H1 (cell line): ENCODE measurements at regions not wholly inside any gene's neighbourhood (a gene's known extent, or its start where the extent isn't known, plus 50 kb on each side); places are given as distances from the start of the nearest gene placed in this dataset.

Experiments
- CEBPB ChIP-seq: IDR thresholded peaks from 2 replicates; pipeline ENCODE4 v1.6.1; 2012; ENCODE audit warnings: low read depth, low read length
- EGR1 ChIP-seq: IDR thresholded peaks from 2 replicates; pipeline ENCODE4 v1.6.1; 2011; ENCODE audit warnings: low read depth, low read length, borderline replicate concordance
- NANOG ChIP-seq: IDR thresholded peaks from 2 replicates; pipeline ENCODE4 v1.6.1; 2011; ENCODE audit warnings: low read length, low read depth, mild to moderate bottlenecking, inconsistent platforms; ENCODE audit not compliant: insufficient read depth, poor library complexity, severe bottlenecking
- POLR2AphosphoS5 ChIP-seq: IDR thresholded peaks from 2 replicates; pipeline ENCODE4 v1.6.1; 2011; ENCODE audit warnings: low read depth, low read length
- SIRT6 ChIP-seq: IDR thresholded peaks from one replicate; pipeline ENCODE4 v1.7.1; 2012; ENCODE audit warnings: low read length, inconsistent platforms
- SIX5 ChIP-seq: IDR thresholded peaks from 2 replicates; pipeline ENCODE4 v1.6.1; 2011; ENCODE audit warnings: mild to moderate bottlenecking, low read depth, low read length
- TF ChIP-seq, protein P1 (sequence below), 3 experiments: IDR thresholded peaks; 1 replicate in 2 of 3; 2 replicates in 1 of 3; pipeline versions ENCODE4 v1.5.1 to v1.6.1; 2011; ENCODE audit warnings: low read length in 3 of 3, mild to moderate bottlenecking in 3 of 3, inconsistent platforms in 2 of 3, low read depth in 1 of 3, moderate library complexity in 1 of 3; ENCODE audit not compliant: insufficient read depth in 1 of 3; ENCODE audit errors: control extremely low read depth in 1 of 3

DNA sequence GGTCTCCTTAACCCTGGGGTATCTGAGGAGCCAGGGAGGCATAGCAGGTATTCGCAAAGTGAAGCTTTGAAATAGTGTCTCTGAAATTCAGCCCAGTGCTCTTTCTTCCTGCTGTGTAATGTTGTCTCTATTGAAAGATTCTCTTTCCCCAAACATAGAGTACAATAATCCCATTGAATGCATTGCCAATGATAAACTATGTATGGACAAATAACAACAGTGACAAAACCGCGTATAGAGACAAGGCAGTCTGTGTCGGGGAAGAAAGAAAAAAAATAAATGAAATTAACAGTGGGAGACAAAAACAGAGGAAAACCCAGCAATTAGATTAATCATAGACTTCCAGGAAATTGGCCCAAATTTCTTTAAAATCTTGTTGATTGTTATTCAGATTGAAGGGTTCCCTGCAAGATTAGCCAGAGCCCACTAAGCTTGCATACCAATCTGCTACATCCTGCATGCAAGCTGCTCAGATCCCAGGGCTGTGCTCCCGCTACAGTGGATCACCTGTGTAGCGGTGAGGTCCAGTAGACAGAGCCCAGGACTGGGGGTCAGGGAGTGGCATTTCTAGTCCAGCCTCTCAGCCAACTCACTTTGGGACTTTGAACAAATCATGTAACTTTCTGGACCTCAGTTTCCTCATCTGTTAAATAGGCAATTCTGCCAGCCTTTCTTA lies 492.8 kb downstream of the INSC start:
- TF ChIP-seq SIRT6 (no peak), EGR1 (no peak), CEBPB (no peak), NANOG (no peak), POLR2AphosphoS5 (no peak), SIX5 (no peak)
- TF ChIP-seq, protein P1, sequence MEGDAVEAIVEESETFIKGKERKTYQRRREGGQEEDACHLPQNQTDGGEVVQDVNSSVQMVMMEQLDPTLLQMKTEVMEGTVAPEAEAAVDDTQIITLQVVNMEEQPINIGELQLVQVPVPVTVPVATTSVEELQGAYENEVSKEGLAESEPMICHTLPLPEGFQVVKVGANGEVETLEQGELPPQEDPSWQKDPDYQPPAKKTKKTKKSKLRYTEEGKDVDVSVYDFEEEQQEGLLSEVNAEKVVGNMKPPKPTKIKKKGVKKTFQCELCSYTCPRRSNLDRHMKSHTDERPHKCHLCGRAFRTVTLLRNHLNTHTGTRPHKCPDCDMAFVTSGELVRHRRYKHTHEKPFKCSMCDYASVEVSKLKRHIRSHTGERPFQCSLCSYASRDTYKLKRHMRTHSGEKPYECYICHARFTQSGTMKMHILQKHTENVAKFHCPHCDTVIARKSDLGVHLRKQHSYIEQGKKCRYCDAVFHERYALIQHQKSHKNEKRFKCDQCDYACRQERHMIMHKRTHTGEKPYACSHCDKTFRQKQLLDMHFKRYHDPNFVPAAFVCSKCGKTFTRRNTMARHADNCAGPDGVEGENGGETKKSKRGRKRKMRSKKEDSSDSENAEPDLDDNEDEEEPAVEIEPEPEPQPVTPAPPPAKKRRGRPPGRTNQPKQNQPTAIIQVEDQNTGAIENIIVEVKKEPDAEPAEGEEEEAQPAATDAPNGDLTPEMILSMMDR (IDR thresholded peaks at IDR 0.05; ENCODE audit: control extremely low read depth in 1 of 3, insufficient read depth in 1 of 3, low read depth in 1 of 3, low read length in 3 of 3): no peak
